Testis (tissue), 2 donors: ENCODE measurements at regions not wholly inside any gene's neighbourhood (a gene's known extent, or its start where the extent isn't known, plus 50 kb on each side); places are given as distances from the start of the nearest gene placed in this dataset.

Source experiments
- POLR2A ChIP-seq: fragments of 450-650 bp; IDR thresholded peaks from one replicate; pipeline ENCODE4 v1.6.1; 2017; ENCODE audit warnings: antibody characterized with exemption, mild to moderate bottlenecking, moderate library complexity
- TF ChIP-seq, protein P1 (sequence below), 3 experiments: fragments of 450-650 bp in 2 of 3; fragments of 200-600 bp in 1 of 3; sonication (generic) in 1 of 3; IDR thresholded peaks; one replicate each; pipeline ENCODE4 v1.5.1; 2016 to 2019; ENCODE audit warnings: antibody characterized with exemption in 3 of 3, mild to moderate bottlenecking in 2 of 3, moderate library complexity in 1 of 3

DNA sequence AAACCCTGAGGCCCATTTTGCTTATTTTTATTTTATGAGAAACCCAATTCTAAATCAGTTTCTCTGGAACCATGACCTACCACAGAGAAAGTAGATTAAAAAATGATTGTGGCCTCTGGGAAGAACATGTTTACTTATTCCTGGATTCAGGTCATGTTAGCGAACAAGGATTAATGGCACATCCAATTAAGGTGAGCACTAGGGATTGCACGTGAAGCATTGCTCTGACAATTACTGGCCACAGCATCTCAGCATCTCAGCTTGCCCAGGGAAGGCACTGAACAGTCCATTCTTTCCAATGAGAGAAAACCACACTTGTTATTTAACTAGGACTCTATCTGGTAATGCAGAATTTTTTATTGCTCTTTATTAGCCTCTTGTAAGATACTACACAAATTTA lies 119.8 kb downstream of the ZNF330 start:
- TF ChIP-seq, protein P1, sequence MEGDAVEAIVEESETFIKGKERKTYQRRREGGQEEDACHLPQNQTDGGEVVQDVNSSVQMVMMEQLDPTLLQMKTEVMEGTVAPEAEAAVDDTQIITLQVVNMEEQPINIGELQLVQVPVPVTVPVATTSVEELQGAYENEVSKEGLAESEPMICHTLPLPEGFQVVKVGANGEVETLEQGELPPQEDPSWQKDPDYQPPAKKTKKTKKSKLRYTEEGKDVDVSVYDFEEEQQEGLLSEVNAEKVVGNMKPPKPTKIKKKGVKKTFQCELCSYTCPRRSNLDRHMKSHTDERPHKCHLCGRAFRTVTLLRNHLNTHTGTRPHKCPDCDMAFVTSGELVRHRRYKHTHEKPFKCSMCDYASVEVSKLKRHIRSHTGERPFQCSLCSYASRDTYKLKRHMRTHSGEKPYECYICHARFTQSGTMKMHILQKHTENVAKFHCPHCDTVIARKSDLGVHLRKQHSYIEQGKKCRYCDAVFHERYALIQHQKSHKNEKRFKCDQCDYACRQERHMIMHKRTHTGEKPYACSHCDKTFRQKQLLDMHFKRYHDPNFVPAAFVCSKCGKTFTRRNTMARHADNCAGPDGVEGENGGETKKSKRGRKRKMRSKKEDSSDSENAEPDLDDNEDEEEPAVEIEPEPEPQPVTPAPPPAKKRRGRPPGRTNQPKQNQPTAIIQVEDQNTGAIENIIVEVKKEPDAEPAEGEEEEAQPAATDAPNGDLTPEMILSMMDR (IDR thresholded peaks at IDR 0.05): no peak
- no peak for TF ChIP-seq POLR2A
